ENCODE measurements at regions not wholly inside any gene's neighbourhood (a gene's known extent, or its start where the extent isn't known, plus 50 kb on each side); places are given as distances from the start of the nearest gene placed in this dataset.

DNA sequence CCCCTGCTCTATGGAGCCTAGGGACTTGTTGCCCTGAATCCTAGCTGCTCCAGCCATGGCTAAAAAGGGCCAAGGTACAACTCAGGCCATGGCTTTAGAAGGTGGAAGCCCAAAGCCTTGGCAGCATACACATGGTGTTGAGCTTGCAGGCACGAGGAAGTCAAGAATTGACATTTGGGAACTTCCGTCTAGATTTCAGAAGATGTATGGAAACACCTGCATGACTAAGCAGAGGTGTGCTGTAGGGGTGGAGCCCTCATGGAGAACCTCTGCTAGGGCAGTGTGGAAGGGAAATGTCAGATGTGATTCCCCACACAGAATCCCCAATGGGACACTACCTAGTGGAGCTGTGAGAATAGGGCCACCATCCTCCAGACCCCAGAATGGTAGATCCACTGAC, 95.1 kb upstream of the TMEM170B start:
- no TSS peak for BruUV-seq (replicated peaks)
- Histone ChIP-seq H3K4me1 (ENCODE audit: control insufficient read depth, insufficient read depth, low read length) (peaks cover 3% of the 10 kb centered on the region; the same call in 1 of the 2 replicates), H3K27me3 (replicated peaks in 1 of 2; ENCODE audit: control insufficient read depth in 2 of 2, insufficient read depth in 2 of 2, low read length in 1 of 2) (no peaks in the 10 kb centered on the region), H3K4me3 (no peak overlapping the region), H3K79me2 (ENCODE audit: control insufficient read depth, insufficient read depth, low read length) (no peaks in the 10 kb centered on the region), H3K36me3 (ENCODE audit: control insufficient read depth in 2 of 2, insufficient read depth in 2 of 2, low read length in 1 of 2) (no peaks in the 10 kb centered on the region), H3K9ac (ENCODE audit: control insufficient read depth, insufficient read depth, low read length) (no peak overlapping the region), H3K9me3 (replicated peaks; ENCODE audit: control insufficient read depth, insufficient read depth, low read length) (peaks cover 2% of the 10 kb centered on the region; the same call in 2 of the 3 replicates), H3K4me2 (ENCODE audit: control insufficient read depth, insufficient read depth) (no peak overlapping the region), H2AFZ (ENCODE audit: control insufficient read depth, low read depth, low read length) (no peak overlapping the region), H3K27ac (ENCODE audit: control insufficient read depth, insufficient read depth) (no peak overlapping the region), H4K20me1 (ENCODE audit: control insufficient read depth, insufficient read depth) (no peaks in the 10 kb centered on the region)
- ChIA-PET SMC1A (ENCODE audit: uncharacterized antibody, unreplicated experiment) (interaction anchor here (0.7 to 3.8 kb wide), 5 partner anchors 9 to 53 kb away, joined by 3 to 34 read pairs (median 5); no protein-coding TSS in a partner anchor), RAD21 (ENCODE audit: unreplicated experiment) (interaction anchor here (0.7 kb wide), 1 partner anchor 13 kb away, joined by 3 read pairs; no protein-coding TSS in a partner anchor), CTCF (interaction anchor here (1.1 to 1.3 kb wide), 2 partner anchors 54 to 65 kb away, joined by 3 to 4 read pairs; no protein-coding TSS in a partner anchor), POLR2A (no interaction called here)
- no peak for TF ChIP-seq MYC (IDR thresholded peaks at IDR 0.05; ENCODE audit: insufficient read depth, insufficient read length, insufficient replicate concordance, low read length, severe bottlenecking)
- TF ChIP-seq, protein P1, sequence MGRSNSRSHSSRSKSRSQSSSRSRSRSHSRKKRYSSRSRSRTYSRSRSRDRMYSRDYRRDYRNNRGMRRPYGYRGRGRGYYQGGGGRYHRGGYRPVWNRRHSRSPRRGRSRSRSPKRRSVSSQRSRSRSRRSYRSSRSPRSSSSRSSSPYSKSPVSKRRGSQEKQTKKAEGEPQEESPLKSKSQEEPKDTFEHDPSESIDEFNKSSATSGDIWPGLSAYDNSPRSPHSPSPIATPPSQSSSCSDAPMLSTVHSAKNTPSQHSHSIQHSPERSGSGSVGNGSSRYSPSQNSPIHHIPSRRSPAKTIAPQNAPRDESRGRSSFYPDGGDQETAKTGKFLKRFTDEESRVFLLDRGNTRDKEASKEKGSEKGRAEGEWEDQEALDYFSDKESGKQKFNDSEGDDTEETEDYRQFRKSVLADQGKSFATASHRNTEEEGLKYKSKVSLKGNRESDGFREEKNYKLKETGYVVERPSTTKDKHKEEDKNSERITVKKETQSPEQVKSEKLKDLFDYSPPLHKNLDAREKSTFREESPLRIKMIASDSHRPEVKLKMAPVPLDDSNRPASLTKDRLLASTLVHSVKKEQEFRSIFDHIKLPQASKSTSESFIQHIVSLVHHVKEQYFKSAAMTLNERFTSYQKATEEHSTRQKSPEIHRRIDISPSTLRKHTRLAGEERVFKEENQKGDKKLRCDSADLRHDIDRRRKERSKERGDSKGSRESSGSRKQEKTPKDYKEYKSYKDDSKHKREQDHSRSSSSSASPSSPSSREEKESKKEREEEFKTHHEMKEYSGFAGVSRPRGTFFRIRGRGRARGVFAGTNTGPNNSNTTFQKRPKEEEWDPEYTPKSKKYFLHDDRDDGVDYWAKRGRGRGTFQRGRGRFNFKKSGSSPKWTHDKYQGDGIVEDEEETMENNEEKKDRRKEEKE (IDR thresholded peaks at IDR 0.05), result no peak
- TF ChIP-seq RAD21 (IDR thresholded peaks at IDR 0.05; ENCODE audit: insufficient read depth, low read depth, low read length), result no peak
- TF ChIP-seq TCF12 (IDR thresholded peaks at IDR 0.05; ENCODE audit: low read depth, low read length), result no peak
- TF ChIP-seq, protein P2, sequence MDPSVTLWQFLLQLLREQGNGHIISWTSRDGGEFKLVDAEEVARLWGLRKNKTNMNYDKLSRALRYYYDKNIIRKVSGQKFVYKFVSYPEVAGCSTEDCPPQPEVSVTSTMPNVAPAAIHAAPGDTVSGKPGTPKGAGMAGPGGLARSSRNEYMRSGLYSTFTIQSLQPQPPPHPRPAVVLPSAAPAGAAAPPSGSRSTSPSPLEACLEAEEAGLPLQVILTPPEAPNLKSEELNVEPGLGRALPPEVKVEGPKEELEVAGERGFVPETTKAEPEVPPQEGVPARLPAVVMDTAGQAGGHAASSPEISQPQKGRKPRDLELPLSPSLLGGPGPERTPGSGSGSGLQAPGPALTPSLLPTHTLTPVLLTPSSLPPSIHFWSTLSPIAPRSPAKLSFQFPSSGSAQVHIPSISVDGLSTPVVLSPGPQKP (IDR thresholded peaks at IDR 0.05; ENCODE audit: low read depth, low read length), result no peak
- TF ChIP-seq, protein P3, sequence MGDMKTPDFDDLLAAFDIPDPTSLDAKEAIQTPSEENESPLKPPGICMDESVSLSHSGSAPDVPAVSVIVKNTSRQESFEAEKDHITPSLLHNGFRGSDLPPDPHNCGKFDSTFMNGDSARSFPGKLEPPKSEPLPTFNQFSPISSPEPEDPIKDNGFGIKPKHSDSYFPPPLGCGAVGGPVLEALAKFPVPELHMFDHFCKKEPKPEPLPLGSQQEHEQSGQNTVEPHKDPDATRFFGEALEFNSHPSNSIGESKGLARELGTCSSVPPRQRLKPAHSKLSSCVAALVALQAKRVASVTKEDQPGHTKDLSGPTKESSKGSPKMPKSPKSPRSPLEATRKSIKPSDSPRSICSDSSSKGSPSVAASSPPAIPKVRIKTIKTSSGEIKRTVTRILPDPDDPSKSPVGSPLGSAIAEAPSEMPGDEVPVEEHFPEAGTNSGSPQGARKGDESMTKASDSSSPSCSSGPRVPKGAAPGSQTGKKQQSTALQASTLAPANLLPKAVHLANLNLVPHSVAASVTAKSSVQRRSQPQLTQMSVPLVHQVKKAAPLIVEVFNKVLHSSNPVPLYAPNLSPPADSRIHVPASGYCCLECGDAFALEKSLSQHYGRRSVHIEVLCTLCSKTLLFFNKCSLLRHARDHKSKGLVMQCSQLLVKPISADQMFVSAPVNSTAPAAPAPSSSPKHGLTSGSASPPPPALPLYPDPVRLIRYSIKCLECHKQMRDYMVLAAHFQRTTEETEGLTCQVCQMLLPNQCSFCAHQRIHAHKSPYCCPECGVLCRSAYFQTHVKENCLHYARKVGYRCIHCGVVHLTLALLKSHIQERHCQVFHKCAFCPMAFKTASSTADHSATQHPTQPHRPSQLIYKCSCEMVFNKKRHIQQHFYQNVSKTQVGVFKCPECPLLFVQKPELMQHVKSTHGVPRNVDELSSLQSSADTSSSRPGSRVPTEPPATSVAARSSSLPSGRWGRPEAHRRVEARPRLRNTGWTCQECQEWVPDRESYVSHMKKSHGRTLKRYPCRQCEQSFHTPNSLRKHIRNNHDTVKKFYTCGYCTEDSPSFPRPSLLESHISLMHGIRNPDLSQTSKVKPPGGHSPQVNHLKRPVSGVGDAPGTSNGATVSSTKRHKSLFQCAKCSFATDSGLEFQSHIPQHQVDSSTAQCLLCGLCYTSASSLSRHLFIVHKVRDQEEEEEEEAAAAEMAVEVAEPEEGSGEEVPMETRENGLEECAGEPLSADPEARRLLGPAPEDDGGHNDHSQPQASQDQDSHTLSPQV (IDR thresholded peaks at IDR 0.05), result no peak
- TF ChIP-seq, protein P4, sequence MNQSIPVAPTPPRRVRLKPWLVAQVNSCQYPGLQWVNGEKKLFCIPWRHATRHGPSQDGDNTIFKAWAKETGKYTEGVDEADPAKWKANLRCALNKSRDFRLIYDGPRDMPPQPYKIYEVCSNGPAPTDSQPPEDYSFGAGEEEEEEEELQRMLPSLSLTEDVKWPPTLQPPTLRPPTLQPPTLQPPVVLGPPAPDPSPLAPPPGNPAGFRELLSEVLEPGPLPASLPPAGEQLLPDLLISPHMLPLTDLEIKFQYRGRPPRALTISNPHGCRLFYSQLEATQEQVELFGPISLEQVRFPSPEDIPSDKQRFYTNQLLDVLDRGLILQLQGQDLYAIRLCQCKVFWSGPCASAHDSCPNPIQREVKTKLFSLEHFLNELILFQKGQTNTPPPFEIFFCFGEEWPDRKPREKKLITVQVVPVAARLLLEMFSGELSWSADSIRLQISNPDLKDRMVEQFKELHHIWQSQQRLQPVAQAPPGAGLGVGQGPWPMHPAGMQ (IDR thresholded peaks at IDR 0.05; ENCODE audit: borderline replicate concordance), result no peak
- TF ChIP-seq, protein P5, sequence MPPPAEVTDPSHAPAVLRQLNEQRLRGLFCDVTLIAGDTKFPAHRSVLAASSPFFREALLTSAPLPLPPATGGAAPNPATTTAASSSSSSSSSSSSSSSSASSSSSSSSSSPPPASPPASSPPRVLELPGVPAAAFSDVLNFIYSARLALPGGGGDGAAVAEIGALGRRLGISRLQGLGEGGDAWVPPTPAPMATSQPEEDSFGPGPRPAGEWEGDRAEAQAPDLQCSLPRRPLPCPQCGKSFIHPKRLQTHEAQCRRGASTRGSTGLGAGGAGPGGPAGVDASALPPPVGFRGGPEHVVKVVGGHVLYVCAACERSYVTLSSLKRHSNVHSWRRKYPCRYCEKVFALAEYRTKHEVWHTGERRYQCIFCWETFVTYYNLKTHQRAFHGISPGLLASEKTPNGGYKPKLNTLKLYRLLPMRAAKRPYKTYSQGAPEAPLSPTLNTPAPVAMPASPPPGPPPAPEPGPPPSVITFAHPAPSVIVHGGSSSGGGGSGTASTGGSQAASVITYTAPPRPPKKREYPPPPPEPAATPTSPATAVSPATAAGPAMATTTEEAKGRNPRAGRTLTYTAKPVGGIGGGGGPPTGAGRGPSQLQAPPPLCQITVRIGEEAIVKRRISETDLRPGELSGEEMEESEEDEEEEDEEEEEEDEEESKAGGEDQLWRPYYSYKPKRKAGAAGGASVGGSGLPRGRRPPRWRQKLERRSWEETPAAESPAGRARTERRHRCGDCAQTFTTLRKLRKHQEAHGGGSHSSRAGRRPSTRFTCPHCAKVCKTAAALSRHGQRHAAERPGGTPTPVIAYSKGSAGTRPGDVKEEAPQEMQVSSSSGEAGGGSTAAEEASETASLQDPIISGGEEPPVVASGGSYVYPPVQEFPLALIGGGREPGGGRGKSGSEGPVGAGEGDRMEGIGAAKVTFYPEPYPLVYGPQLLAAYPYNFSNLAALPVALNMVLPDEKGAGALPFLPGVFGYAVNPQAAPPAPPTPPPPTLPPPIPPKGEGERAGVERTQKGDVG (CRISPR knock-in tag; IDR thresholded peaks at IDR 0.05), result no peak
- 93% methylated on average over 2 of the region's 2 CpGs for WGBS (ENCODE audit: insufficient coverage, insufficient replicate concordance, low lambda C conversion rate, missing lambda C conversion rate)
- intact Hi-C loops (cut with micrococcal nuclease; ENCODE audit: unreplicated experiment) (no loop called here), in situ Hi-C loops (cut with MboI) (no loop called here)
- DNase-seq (ENCODE audit: low read depth, low spot score) (no peak), FAIRE-seq (no peak), ATAC-seq (no peak)

All from GM12878 (cell line).